Liver (tissue), 3 donors: ENCODE measurements at regions not wholly inside any gene's neighbourhood (a gene's known extent, or its start where the extent isn't known, plus 50 kb on each side); places are given as distances from the start of the nearest gene placed in this dataset.

ENCODE experiments used
- FOXA1 ChIP-seq: IDR thresholded peaks from 2 replicates; pipeline ENCODE4 v1.6.1; 2016; ENCODE audit warnings: antibody characterized with exemption
- SP1 ChIP-seq: IDR thresholded peaks from 2 replicates; pipeline ENCODE4 v1.6.1; 2018; ENCODE audit warnings: antibody characterized with exemption, mild to moderate bottlenecking
- TF ChIP-seq, protein P1 (sequence below): fragments of 150-350 bp; IDR thresholded peaks from 2 replicates; pipeline ENCODE4 v1.5.1; 2017; ENCODE audit warnings: improper control_type of control experiment, low read depth, low read length; ENCODE audit not compliant: missing input control
- donor health status: healthy.
- donor health status: healthy.

DNA sequence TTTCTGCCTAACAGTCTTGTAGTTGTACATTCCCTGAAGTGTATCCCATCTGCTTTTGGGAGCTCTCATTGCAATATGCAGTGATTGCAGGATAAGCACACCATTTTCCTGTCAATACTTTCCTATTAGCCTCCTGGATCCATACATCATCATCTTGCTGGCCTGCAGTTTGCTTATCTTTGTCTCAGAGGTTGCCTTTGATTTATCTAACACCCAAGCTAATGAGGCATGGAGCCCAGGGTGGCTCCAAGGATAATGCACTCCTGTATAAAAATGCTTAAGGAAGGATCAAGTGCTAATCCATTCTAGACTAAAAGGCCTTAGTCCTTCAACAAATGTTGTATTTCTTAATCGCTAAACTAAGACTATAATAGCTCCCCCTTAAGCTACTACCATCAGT lies 161.6 kb upstream of the OBI1 start:
- TF ChIP-seq, protein P1, sequence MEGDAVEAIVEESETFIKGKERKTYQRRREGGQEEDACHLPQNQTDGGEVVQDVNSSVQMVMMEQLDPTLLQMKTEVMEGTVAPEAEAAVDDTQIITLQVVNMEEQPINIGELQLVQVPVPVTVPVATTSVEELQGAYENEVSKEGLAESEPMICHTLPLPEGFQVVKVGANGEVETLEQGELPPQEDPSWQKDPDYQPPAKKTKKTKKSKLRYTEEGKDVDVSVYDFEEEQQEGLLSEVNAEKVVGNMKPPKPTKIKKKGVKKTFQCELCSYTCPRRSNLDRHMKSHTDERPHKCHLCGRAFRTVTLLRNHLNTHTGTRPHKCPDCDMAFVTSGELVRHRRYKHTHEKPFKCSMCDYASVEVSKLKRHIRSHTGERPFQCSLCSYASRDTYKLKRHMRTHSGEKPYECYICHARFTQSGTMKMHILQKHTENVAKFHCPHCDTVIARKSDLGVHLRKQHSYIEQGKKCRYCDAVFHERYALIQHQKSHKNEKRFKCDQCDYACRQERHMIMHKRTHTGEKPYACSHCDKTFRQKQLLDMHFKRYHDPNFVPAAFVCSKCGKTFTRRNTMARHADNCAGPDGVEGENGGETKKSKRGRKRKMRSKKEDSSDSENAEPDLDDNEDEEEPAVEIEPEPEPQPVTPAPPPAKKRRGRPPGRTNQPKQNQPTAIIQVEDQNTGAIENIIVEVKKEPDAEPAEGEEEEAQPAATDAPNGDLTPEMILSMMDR = no peak
- no peak for TF ChIP-seq FOXA1
- TF ChIP-seq SP1 = no peak
